Spleen (tissue), 11 donors: ENCODE measurements at regions not wholly inside any gene's neighbourhood (a gene's known extent, or its start where the extent isn't known, plus 50 kb on each side); places are given as distances from the start of the nearest gene placed in this dataset.
"Not testable (repeated sequence)": the region's sequence is repeated elsewhere in the genome, so short reads cannot be mapped to it uniquely, and the experiment has no call there.

Source experiments
- DNase-seq: peaks from one replicate; pipeline ENCODE4 v3.0.0-alpha.2; 2020
- H3K27ac ChIP-seq, 8 donors: fragments of 200-600 bp; sonication (generic) in 7 of 8; 1 replicate in 4 of 8; 2 replicates in 4 of 8; pipeline versions ENCODE4 v1.5.0 to v1.8.0; 2016 to 2021; ENCODE audit warnings: inconsistent platforms in 4 of 8, mild to moderate bottlenecking in 4 of 8, moderate library complexity in 1 of 8
- H3K27me3 ChIP-seq, 7 donors: fragments of 200-600 bp; sonication (generic) in 6 of 7; replicated peaks in 1 of 7; 1 replicate in 4 of 7; 2 replicates in 3 of 7; pipeline versions ENCODE4 v1.5.0 to v1.8.0; 2016 to 2021; ENCODE audit warnings: inconsistent platforms in 3 of 7, mild to moderate bottlenecking in 1 of 7
- H3K36me3 ChIP-seq, 6 donors: fragments of 200-600 bp; sonication (generic) in 5 of 6; 1 replicate in 4 of 6; 2 replicates in 2 of 6; pipeline versions ENCODE4 v1.5.0 to v1.8.0; 2016 to 2021; ENCODE audit warnings: inconsistent platforms in 2 of 6
- H3K4me1 ChIP-seq, 6 donors: fragments of 200-600 bp; sonication (generic) in 5 of 6; 1 replicate in 3 of 6; 2 replicates in 3 of 6; pipeline versions ENCODE4 v1.5.0 to v1.8.0; 2016 to 2021; ENCODE audit warnings: inconsistent platforms in 3 of 6
- H3K4me3 ChIP-seq, 8 donors: fragments of 200-600 bp; sonication (generic) in 7 of 8; 1 replicate in 4 of 8; 2 replicates in 4 of 8; pipeline versions ENCODE4 v1.5.0 to v1.8.0; 2016 to 2021; ENCODE audit warnings: inconsistent platforms in 4 of 8, mild to moderate bottlenecking in 4 of 8, moderate library complexity in 2 of 8
- H3K9me3 ChIP-seq, 8 donors: fragments of 200-600 bp; sonication (generic) in 7 of 8; 1 replicate in 4 of 8; 2 replicates in 4 of 8; pipeline versions ENCODE4 v1.5.0 to v1.8.0; 2016 to 2021; ENCODE audit warnings: inconsistent platforms in 4 of 8
- POLR2A ChIP-seq, 3 donors: fragments of 450-650 bp; IDR thresholded peaks; one replicate each; pipeline ENCODE4 v1.5.1; 2017; ENCODE audit warnings: antibody characterized with exemption in 3 of 3, mild to moderate bottlenecking in 1 of 3
- POLR2AphosphoS5 ChIP-seq, 3 donors: sonication (generic); formaldehyde crosslinking; IDR thresholded peaks; one replicate each; pipeline ENCODE4 v1.5.1; 2017; ENCODE audit warnings: antibody characterized with exemption in 3 of 3
- WGBS, 5 donors: extraction: QIAGEN DNeasy Blood & Tissue Kit in 3 of 5; methylation state at CpG; one replicate each; pipeline versions ENCODE4 v1.1.5 to v1.1.7; 2013 to 2018; 5-methylcytosine and 5-hydroxymethylcytosine counted together
- intact Hi-C: fragments of 100-400 bp; cut with DNase I; formaldehyde crosslinking; loops from one replicate; pipeline ENCODE4 v1.15.0; 2023; ENCODE audit warnings: low total_unique reads
- TF ChIP-seq, protein P1 (sequence below), 11 experiments: fragments of 200-600 bp in 7 of 11; fragments of 450-650 bp in 4 of 11; sonication (generic) in 4 of 11; IDR thresholded peaks in 8 of 11; conservative IDR thresholded peaks in 3 of 11; 1 replicate in 7 of 11; 2 replicates in 4 of 11; pipeline versions ENCODE4 v1.4.0 to v1.8.0; 2016 to 2021; ENCODE audit warnings: antibody characterized with exemption in 11 of 11, inconsistent platforms in 4 of 11, mild to moderate bottlenecking in 1 of 11
- donor health status: healthy with polysubstance abuse.
- donor health status: DM: no; HTN: no; CAD: no; lungs with moderate emphysema.
- donor health status: DM: no; HTN: no; CAD: no.
- donor health status: Bipolar disorder and iron deficiency.
- donor health status: healthy.
- donor health status: DM: no; HTN: no; CAD: no.
- donor health status: DM: yes; HTN: yes; CAD: no.

DNA sequence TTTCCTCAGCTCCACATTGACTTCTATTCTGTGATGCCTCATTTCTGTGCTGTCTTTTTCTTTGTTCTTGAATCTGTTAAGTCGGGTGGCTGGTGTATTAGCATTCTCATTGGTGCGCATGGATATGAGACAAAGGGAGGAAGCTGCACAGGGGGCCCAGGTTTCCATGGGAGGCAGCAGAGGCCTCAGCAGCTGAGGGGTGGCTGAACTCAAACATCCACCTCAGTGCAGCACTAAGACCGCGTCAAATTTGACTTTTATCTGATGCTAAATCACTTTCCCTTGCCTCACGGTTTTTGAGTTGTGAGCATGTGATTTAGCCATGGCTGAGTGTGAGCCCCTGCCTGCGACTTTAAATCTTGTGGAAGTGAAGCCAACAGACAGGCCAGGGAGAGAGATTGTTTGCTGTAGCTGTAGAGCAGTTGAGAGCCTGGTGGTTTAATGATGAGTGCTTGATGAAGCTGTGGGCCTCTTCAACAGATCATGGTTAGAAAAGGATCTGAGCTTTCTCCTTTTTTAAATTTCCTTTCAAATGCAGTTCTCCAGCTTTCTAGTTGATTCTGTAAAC lies 193.3 kb upstream of the ZNF804B start:
- intact Hi-C loops = no loop called here
- Histone ChIP-seq H3K36me3 (no peaks in the 10 kb centered on the region), H3K4me3 (no peak overlapping the region), H3K27me3 (no peaks in the 10 kb centered on the region), H3K27ac (no peak overlapping the region), H3K4me1 (no peaks in the 10 kb centered on the region), H3K9me3 (no peaks in the 10 kb centered on the region)
- DNase-seq = no peak
- 52 to 72% (median 54%) methylated on average over 6 of the region's 6 CpGs for WGBS, 5 donors
- TF ChIP-seq POLR2AphosphoS5 (IDR thresholded peaks at IDR 0.05) (no peak), POLR2A (IDR thresholded peaks at IDR 0.05) (no peak)
- TF ChIP-seq, protein P1, sequence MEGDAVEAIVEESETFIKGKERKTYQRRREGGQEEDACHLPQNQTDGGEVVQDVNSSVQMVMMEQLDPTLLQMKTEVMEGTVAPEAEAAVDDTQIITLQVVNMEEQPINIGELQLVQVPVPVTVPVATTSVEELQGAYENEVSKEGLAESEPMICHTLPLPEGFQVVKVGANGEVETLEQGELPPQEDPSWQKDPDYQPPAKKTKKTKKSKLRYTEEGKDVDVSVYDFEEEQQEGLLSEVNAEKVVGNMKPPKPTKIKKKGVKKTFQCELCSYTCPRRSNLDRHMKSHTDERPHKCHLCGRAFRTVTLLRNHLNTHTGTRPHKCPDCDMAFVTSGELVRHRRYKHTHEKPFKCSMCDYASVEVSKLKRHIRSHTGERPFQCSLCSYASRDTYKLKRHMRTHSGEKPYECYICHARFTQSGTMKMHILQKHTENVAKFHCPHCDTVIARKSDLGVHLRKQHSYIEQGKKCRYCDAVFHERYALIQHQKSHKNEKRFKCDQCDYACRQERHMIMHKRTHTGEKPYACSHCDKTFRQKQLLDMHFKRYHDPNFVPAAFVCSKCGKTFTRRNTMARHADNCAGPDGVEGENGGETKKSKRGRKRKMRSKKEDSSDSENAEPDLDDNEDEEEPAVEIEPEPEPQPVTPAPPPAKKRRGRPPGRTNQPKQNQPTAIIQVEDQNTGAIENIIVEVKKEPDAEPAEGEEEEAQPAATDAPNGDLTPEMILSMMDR (IDR thresholded peaks at IDR 0.05 in 8 of 11, conservative IDR thresholded peaks at IDR 0.05 in 3 of 11) = no peak

- H3K27ac ChIP-seq = no peak overlapping the region
- 90 to 94% (median 92%) methylated on average over 9 of the region's 9 CpGs for WGBS, 5 donors
- TF ChIP-seq POLR2AphosphoS5 (IDR thresholded peaks at IDR 0.05) = no peak
- TF ChIP-seq POLR2A (IDR thresholded peaks at IDR 0.05) = no peak
- TF ChIP-seq, protein P1 (IDR thresholded peaks at IDR 0.05 in 8 of 11, conservative IDR thresholded peaks at IDR 0.05 in 3 of 11) = no peak
- DNase-seq = no peak
- no peaks in the 10 kb centered on the region for H3K9me3 ChIP-seq
- intact Hi-C loops = no loop called here
- no peaks in the 10 kb centered on the region for H3K4me1 ChIP-seq
- no peak overlapping the region for H3K4me3 ChIP-seq
- no peaks in the 10 kb centered on the region for H3K36me3 ChIP-seq
- no peaks in the 10 kb centered on the region for H3K27me3 ChIP-seq
These were observed 194.1 kb upstream of the ZNF804B start for GRCh38 chr7:88565401-88565800.

DNA sequence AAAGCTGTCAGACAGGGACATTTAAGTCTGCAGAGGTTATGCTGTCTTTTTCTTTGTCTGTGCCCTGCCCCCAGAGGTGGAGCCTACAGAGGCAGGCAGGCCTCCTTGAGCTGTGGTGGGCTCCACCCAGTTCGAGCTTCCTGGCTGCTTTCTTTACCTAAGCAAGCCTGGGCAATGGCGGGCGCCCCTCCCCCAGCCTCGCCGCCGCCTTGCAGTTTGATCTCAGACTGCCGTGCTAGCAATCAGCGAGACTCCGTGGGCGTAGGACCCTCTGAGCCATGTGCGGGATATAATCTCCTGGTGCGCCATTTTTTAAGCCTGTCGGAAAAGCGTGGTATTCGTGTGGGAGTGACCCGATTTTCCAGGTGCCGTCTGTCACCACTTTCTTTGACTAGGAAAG lies 203.1 kb upstream of the ZNF804B start:
- 94 to 96% (median 95%) methylated on average over 17 of the region's 17 CpGs for WGBS, 5 donors
- H3K36me3 ChIP-seq, DNase-seq, H3K4me1 ChIP-seq, H3K4me3 ChIP-seq, intact Hi-C loops, H3K27me3 ChIP-seq, H3K27ac ChIP-seq: not testable (repeated sequence)
- H3K9me3 ChIP-seq = peaks cover 0 to 18% (median 5%) of the 10 kb centered on the region in 8 donors

DNA sequence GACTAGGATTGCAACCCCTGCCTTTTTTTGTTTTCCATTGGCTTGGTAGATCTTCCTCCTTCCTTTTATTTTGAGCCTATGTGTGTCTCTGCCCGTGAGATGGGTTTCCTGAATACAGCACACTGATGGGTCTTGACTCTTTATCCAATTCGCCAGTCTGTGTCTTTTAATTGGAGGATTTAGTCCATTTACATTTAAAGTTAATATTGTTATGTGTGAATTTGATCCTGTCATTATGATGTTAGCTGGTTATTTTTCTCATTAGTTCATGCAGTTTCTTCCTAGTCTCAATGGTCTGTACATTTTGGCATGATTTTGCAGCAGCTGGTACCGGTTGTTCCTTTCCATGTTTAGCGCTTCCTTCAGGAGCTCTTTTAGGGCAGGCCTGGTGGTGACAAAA lies 204.7 kb upstream of the ZNF804B start:
- intact Hi-C loops, H3K36me3 ChIP-seq: not testable (repeated sequence)
- 77 to 92% (median 87%) methylated on average over 3 to 4 of the region's 4 CpGs for WGBS, 5 donors

DNA sequence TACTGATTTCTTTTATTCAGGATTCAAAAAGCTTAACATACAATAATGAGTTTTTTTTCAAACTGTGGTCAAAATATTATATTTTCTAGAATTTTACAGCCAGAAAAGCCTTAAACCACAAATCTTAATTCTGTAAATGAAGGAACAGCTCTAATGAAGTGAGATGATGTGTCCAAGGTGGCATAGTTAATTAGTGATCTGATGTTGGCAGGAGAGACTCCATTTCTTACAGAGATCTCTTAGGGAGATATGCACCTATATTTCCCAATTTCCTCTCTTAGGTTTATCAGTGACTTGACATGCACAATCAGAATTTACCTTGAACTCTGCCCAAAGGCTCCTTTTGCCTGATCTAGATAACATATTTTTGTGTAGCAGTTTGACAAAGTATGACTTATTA lies 211.1 kb upstream of the ZNF804B start:
- intact Hi-C loops = no loop called here
- H3K4me1 ChIP-seq = no peaks in the 10 kb centered on the region
- H3K4me3 ChIP-seq = no peak overlapping the region
- DNase-seq = no peak
- H3K27me3 ChIP-seq = no peaks in the 10 kb centered on the region
- no peaks in the 10 kb centered on the region for H3K36me3 ChIP-seq
- H3K27ac ChIP-seq = no peak overlapping the region
- peaks cover 0 to 34% (median 21%) of the 10 kb centered on the region in 8 donors for H3K9me3 ChIP-seq
- TF ChIP-seq POLR2AphosphoS5 (IDR thresholded peaks at IDR 0.05) (no peak), POLR2A (IDR thresholded peaks at IDR 0.05) (no peak)
- TF ChIP-seq, protein P1 (IDR thresholded peaks at IDR 0.05 in 8 of 11, conservative IDR thresholded peaks at IDR 0.05 in 3 of 11) = no peak

More for the DNA sequence above, 204.7 kb upstream of the ZNF804B start:
- H3K27ac ChIP-seq, H3K4me1 ChIP-seq, DNase-seq, H3K27me3 ChIP-seq, H3K4me3 ChIP-seq: not testable (repeated sequence)
- H3K9me3 ChIP-seq = peaks cover 0 to 18% (median 5%) of the 10 kb centered on the region in 8 donors
